ENCODE measurements at regions not wholly inside any gene's neighbourhood (a gene's known extent, or its start where the extent isn't known, plus 50 kb on each side); places are given as distances from the start of the nearest gene placed in this dataset.
A peak's percentile ranks its signal among the peaks of the same experiment; 100 is the strongest.

DNA sequence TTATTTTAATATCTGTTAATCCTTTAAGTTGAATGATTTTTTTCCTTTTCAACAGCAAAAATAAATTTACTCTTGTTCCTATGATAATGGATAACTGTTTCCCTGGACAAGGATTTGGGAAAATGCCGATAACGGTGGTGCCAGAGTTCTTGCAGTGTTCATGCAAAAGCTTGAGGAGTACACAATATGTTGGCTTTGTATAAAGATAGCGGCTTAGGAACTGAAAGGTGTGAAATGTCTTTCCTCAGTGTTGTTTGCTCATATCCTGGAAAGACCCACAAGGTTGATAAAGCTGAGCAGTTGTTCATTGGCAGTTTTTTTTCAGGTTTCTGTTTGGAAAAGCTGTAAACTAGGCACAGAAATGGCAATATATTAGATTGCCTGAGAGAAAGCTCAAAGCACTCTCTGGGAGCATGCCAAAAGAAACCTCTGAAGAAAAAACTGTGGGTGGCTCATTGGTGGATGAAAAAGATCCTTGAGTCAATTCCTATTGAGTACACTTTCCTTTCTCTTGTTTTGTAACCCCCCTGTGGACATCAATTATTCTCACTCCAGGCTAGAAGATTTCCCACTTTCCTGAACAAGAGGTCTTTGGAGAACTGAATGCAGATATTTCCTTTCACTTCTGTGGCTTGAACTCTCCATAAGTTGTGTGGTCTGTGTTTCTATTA is 117.2 kb upstream of the RGMB start:
- Histone ChIP-seq H3K36me3 (ENCODE audit: insufficient read depth, low read length) (no peaks in the 10 kb centered on the region), H3K27me3 (ENCODE audit: insufficient read depth, low read length) (no peaks in the 10 kb centered on the region), H3K4me2 (ENCODE audit: low read length) (peak overlapping the region; percentile 1), H3K9me3 (ENCODE audit: insufficient read depth, low read depth, low read length) (no peaks in the 10 kb centered on the region), H3K27ac (ENCODE audit: low read depth, low read length) (no peak overlapping the region), H3K79me2 (ENCODE audit: insufficient read depth, low read length) (no peaks in the 10 kb centered on the region), H4K20me1 (ENCODE audit: insufficient read depth, low read length) (no peaks in the 10 kb centered on the region), H3K4me3 (ENCODE audit: insufficient read depth, low read depth, low read length) (no peak overlapping the region), H3K9ac (ENCODE audit: low read length) (no peak overlapping the region), H3K4me1 (ENCODE audit: insufficient read depth, low read length) (no peaks in the 10 kb centered on the region), H2AFZ (ENCODE audit: low read depth, low read length) (no peak overlapping the region)
- Mint-ChIP-seq H3K4me3 (ENCODE audit: unreplicated experiment) (no peak overlapping the region), H3K9me3 (ENCODE audit: unreplicated experiment) (no peaks in the 10 kb centered on the region), H3K27ac (ENCODE audit: unreplicated experiment) (no peak overlapping the region), H3K4me1 (ENCODE audit: low read depth, unreplicated experiment) (peaks cover 2% of the 10 kb centered on the region), H3K27me3 (ENCODE audit: low read depth, unreplicated experiment) (no peaks in the 10 kb centered on the region), H3K36me3 (ENCODE audit: low read depth, unreplicated experiment) (no peaks in the 10 kb centered on the region)
- peak; percentile 30 for DNase-seq (ENCODE audit: low read depth)
- TF ChIP-seq EZH2 (IDR thresholded peaks at IDR 0.05; ENCODE audit: insufficient read depth, low read length): no peak
- TF ChIP-seq, protein P1, sequence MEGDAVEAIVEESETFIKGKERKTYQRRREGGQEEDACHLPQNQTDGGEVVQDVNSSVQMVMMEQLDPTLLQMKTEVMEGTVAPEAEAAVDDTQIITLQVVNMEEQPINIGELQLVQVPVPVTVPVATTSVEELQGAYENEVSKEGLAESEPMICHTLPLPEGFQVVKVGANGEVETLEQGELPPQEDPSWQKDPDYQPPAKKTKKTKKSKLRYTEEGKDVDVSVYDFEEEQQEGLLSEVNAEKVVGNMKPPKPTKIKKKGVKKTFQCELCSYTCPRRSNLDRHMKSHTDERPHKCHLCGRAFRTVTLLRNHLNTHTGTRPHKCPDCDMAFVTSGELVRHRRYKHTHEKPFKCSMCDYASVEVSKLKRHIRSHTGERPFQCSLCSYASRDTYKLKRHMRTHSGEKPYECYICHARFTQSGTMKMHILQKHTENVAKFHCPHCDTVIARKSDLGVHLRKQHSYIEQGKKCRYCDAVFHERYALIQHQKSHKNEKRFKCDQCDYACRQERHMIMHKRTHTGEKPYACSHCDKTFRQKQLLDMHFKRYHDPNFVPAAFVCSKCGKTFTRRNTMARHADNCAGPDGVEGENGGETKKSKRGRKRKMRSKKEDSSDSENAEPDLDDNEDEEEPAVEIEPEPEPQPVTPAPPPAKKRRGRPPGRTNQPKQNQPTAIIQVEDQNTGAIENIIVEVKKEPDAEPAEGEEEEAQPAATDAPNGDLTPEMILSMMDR (IDR thresholded peaks at IDR 0.05; ENCODE audit: insufficient read depth, low read depth, low read length): no peak
- FAIRE-seq: no peak

DNA sequence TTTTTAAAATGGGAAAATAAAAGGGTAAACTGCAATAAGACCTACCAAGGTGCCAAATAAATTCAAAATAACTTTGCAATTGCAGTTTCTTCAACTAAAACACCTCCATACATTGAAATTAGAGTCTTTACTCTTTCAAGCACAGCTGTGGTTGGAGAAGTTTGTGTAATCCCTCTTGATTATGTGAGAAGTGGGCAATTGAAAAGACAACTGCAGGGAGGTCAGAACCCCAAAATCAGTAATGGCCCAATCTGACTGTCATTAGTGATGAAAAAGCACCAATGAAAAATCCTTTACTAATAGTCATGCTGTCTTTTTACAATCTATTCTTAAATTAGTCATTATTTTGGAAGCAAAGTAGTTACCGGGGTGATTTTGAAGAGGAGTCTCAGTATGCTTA is 116.7 kb upstream of the RGMB start:
- H3K4me3 Mint-ChIP-seq (ENCODE audit: unreplicated experiment): no peak overlapping the region
- Histone ChIP-seq H2AFZ (ENCODE audit: low read depth, low read length) (no peak overlapping the region), H3K36me3 (ENCODE audit: insufficient read depth, low read length) (no peaks in the 10 kb centered on the region), H3K9ac (ENCODE audit: low read length) (no peak overlapping the region), H3K4me1 (ENCODE audit: insufficient read depth, low read length) (no peaks in the 10 kb centered on the region), H3K9me3 (ENCODE audit: insufficient read depth, low read depth, low read length) (no peaks in the 10 kb centered on the region), H3K4me3 (ENCODE audit: insufficient read depth, low read depth, low read length) (no peak overlapping the region), H3K27ac (ENCODE audit: low read depth, low read length) (no peak overlapping the region), H3K4me2 (ENCODE audit: low read length) (no peak overlapping the region), H3K79me2 (ENCODE audit: insufficient read depth, low read length) (no peaks in the 10 kb centered on the region), H4K20me1 (ENCODE audit: insufficient read depth, low read length) (no peaks in the 10 kb centered on the region), H3K27me3 (ENCODE audit: insufficient read depth, low read length) (no peaks in the 10 kb centered on the region)
- no peaks in the 10 kb centered on the region for H3K36me3 Mint-ChIP-seq (ENCODE audit: low read depth, unreplicated experiment)
- H3K4me1 Mint-ChIP-seq (ENCODE audit: low read depth, unreplicated experiment): peaks cover 2% of the 10 kb centered on the region
- FAIRE-seq (no peak), DNase-seq (ENCODE audit: low read depth) (no peak)
- TF ChIP-seq EZH2 (IDR thresholded peaks at IDR 0.05; ENCODE audit: insufficient read depth, low read length): no peak
- TF ChIP-seq, protein P1 (IDR thresholded peaks at IDR 0.05; ENCODE audit: insufficient read depth, low read depth, low read length): no peak
- no peaks in the 10 kb centered on the region for H3K27me3 Mint-ChIP-seq (ENCODE audit: low read depth, unreplicated experiment)
- H3K27ac Mint-ChIP-seq (ENCODE audit: unreplicated experiment): no peak overlapping the region
- peaks cover 2% of the 10 kb centered on the region for H3K9me3 Mint-ChIP-seq (ENCODE audit: unreplicated experiment)

DNA sequence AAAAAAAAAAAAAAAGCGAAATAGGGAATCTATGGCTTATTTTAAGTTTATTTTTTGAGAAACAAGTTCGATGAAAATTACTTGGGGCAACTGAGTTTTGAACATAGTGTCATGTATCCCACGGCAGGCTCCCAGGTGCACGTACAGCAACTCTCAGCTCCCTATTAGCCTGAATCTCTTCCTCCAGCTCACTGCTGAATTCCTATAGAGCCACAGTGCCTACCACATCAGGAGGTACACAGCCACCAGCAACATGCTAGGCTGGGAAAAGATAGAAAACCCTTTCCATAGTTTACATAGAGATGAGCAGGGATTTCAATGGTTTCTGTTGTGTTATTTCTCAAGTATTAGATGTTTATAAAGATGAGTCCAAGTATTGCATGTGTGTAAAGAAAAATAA is 115.9 kb upstream of the RGMB start:
- H3K4me1 Mint-ChIP-seq (ENCODE audit: low read depth, unreplicated experiment): peaks cover 2% of the 10 kb centered on the region
- Histone ChIP-seq H3K4me3 (ENCODE audit: insufficient read depth, low read depth, low read length) (no peak overlapping the region), H3K9me3 (ENCODE audit: insufficient read depth, low read depth, low read length) (no peaks in the 10 kb centered on the region), H3K27me3 (ENCODE audit: insufficient read depth, low read length) (no peaks in the 10 kb centered on the region), H3K79me2 (ENCODE audit: insufficient read depth, low read length) (no peaks in the 10 kb centered on the region), H3K27ac (ENCODE audit: low read depth, low read length) (no peak overlapping the region), H3K36me3 (ENCODE audit: insufficient read depth, low read length) (no peaks in the 10 kb centered on the region), H4K20me1 (ENCODE audit: insufficient read depth, low read length) (no peaks in the 10 kb centered on the region), H3K9ac (ENCODE audit: low read length) (no peak overlapping the region), H3K4me2 (ENCODE audit: low read length) (no peak overlapping the region), H3K4me1 (ENCODE audit: insufficient read depth, low read length) (no peaks in the 10 kb centered on the region), H2AFZ (ENCODE audit: low read depth, low read length) (no peak overlapping the region)
- H3K4me3 Mint-ChIP-seq (ENCODE audit: unreplicated experiment): no peak overlapping the region
- no peak for FAIRE-seq
- no peak overlapping the region for H3K27ac Mint-ChIP-seq (ENCODE audit: unreplicated experiment)
- no peak for DNase-seq (ENCODE audit: low read depth)
- peaks cover 2% of the 10 kb centered on the region for H3K9me3 Mint-ChIP-seq (ENCODE audit: unreplicated experiment)
- no peak for TF ChIP-seq EZH2 (IDR thresholded peaks at IDR 0.05; ENCODE audit: insufficient read depth, low read length)
- TF ChIP-seq, protein P1 (IDR thresholded peaks at IDR 0.05; ENCODE audit: insufficient read depth, low read depth, low read length): no peak
- no peaks in the 10 kb centered on the region for H3K27me3 Mint-ChIP-seq (ENCODE audit: low read depth, unreplicated experiment)
- no peaks in the 10 kb centered on the region for H3K36me3 Mint-ChIP-seq (ENCODE audit: low read depth, unreplicated experiment)
